Esophagus squamous epithelium (tissue), 4 donors: ENCODE measurements at regions not wholly inside any gene's neighbourhood (a gene's known extent, or its start where the extent isn't known, plus 50 kb on each side); places are given as distances from the start of the nearest gene placed in this dataset.

Experiments
- POLR2A ChIP-seq, 4 donors: fragments of 450-650 bp; IDR thresholded peaks; one replicate each; pipeline ENCODE4 v1.6.1; 2017; ENCODE audit warnings: antibody characterized with exemption in 4 of 4, mild to moderate bottlenecking in 4 of 4, moderate library complexity in 3 of 4
- TF ChIP-seq, protein P1 (sequence below), 6 experiments: fragments of 450-650 bp in 4 of 6; fragments of 200-600 bp in 2 of 6; sonication (generic) in 2 of 6; IDR thresholded peaks; one replicate each; pipeline ENCODE4 v1.5.1; 2016 to 2019; ENCODE audit warnings: antibody characterized with exemption in 6 of 6, mild to moderate bottlenecking in 4 of 6, moderate library complexity in 4 of 6

- TF ChIP-seq, protein P1, sequence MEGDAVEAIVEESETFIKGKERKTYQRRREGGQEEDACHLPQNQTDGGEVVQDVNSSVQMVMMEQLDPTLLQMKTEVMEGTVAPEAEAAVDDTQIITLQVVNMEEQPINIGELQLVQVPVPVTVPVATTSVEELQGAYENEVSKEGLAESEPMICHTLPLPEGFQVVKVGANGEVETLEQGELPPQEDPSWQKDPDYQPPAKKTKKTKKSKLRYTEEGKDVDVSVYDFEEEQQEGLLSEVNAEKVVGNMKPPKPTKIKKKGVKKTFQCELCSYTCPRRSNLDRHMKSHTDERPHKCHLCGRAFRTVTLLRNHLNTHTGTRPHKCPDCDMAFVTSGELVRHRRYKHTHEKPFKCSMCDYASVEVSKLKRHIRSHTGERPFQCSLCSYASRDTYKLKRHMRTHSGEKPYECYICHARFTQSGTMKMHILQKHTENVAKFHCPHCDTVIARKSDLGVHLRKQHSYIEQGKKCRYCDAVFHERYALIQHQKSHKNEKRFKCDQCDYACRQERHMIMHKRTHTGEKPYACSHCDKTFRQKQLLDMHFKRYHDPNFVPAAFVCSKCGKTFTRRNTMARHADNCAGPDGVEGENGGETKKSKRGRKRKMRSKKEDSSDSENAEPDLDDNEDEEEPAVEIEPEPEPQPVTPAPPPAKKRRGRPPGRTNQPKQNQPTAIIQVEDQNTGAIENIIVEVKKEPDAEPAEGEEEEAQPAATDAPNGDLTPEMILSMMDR (IDR thresholded peaks at IDR 0.05) = no peak
- TF ChIP-seq POLR2A (IDR thresholded peaks at IDR 0.05) = no peak
Measured at GRCh38 chr2:129806317-129806716, 173.1 kb upstream of the RAB6C start.
